Stomach (tissue), 8 donors: ENCODE measurements at regions not wholly inside any gene's neighbourhood (a gene's known extent, or its start where the extent isn't known, plus 50 kb on each side); places are given as distances from the start of the nearest gene placed in this dataset.

Source experiments
- DNase-seq, 2 donors: peaks; one replicate each; pipeline versions ENCODE4 v3.0.0 to v3.0.0-alpha.2; 2013 to 2019
- H3K27ac ChIP-seq, 5 donors: fragments of 200-600 bp in 4 of 5; sonication (generic) in 4 of 5; one replicate each; pipeline ENCODE4 v1.5.1; 2013 to 2019; ENCODE audit warnings: mild to moderate bottlenecking in 1 of 5, moderate library complexity in 1 of 5
- H3K27me3 ChIP-seq, 3 donors: fragments of 200-600 bp; sonication (generic); one replicate each; pipeline ENCODE4 v1.5.1; 2017 to 2019; ENCODE audit warnings: mixed run types in 1 of 3
- H3K36me3 ChIP-seq, 4 donors: fragments of 200-600 bp; sonication (generic); 1 replicate in 3 of 4; 2 replicates in 1 of 4; pipeline ENCODE4 v1.5.1; 2016 to 2019
- H3K4me1 ChIP-seq, 4 donors: fragments of 200-600 bp; sonication (generic); one replicate each; pipeline ENCODE4 v1.5.1; 2016 to 2019
- H3K4me3 ChIP-seq, 4 donors: fragments of 200-600 bp; sonication (generic) in 3 of 4; one replicate each; pipeline ENCODE4 v1.5.1; 2016 to 2019; ENCODE audit warnings: mild to moderate bottlenecking in 1 of 4
- H3K9me3 ChIP-seq, 4 donors: fragments of 200-600 bp; sonication (generic); one replicate each; pipeline ENCODE4 v1.5.1; 2016 to 2019
- CTCF ChIP-seq, 7 experiments: fragments of 450-650 bp in 4 of 7; fragments of 200-600 bp in 3 of 7; sonication (generic) in 3 of 7; IDR thresholded peaks; one replicate each; pipeline ENCODE4 v1.5.1; 2016 to 2019; ENCODE audit warnings: antibody characterized with exemption in 7 of 7, control low read depth in 2 of 7, mild to moderate bottlenecking in 1 of 7
- EP300 ChIP-seq: sonication (generic); formaldehyde crosslinking; IDR thresholded peaks from one replicate; pipeline ENCODE4 v1.6.1; 2017; ENCODE audit warnings: antibody characterized with exemption
- POLR2A ChIP-seq, 4 donors: fragments of 450-650 bp; IDR thresholded peaks; one replicate each; pipeline ENCODE4 v1.6.1; 2016; ENCODE audit warnings: antibody characterized with exemption in 4 of 4, control low read depth in 2 of 4, mild to moderate bottlenecking in 1 of 4, moderate library complexity in 1 of 4
- POLR2AphosphoS5 ChIP-seq, 3 donors: sonication (generic); formaldehyde crosslinking; IDR thresholded peaks; one replicate each; pipeline ENCODE4 v1.6.1; 2016; ENCODE audit warnings: antibody characterized with exemption in 3 of 3
- WGBS, 5 donors: extraction: QIAGEN DNeasy Blood & Tissue Kit in 3 of 5; methylation state at CpG; one replicate each; pipeline versions ENCODE4 v1.1.5 to v1.1.7; 2013 to 2018; 5-methylcytosine and 5-hydroxymethylcytosine counted together
- intact Hi-C: fragments of 100-400 bp; cut with DNase I; formaldehyde crosslinking; loops from one replicate; pipeline ENCODE4 v1.15.1; 2023; ENCODE audit warnings: low total_unique reads
- donor health status: healthy with polysubstance abuse.
- donor health status: Bipolar disorder and iron deficiency.
- donor health status: healthy.

GRCh38 chrX:138954976-138955375, 243.5 kb upstream of the FGF13 start:
- H3K27me3 ChIP-seq: no peaks in the 10 kb centered on the region

GRCh38 chrX:138946926-138947325, 235.4 kb upstream of the FGF13 start:
- intact Hi-C loops: no loop called here
- Histone ChIP-seq H3K27ac (no peak overlapping the region), H3K27me3 (no peaks in the 10 kb centered on the region), H3K36me3 (no peaks in the 10 kb centered on the region), H3K9me3 (no peaks in the 10 kb centered on the region), H3K4me3 (no peak overlapping the region), H3K4me1 (no peaks in the 10 kb centered on the region)
- TF ChIP-seq POLR2A (IDR thresholded peaks at IDR 0.05): no peak
- TF ChIP-seq CTCF (IDR thresholded peaks at IDR 0.05): no peak
- no peak for TF ChIP-seq POLR2AphosphoS5 (IDR thresholded peaks at IDR 0.05)
- no peak for TF ChIP-seq EP300
- no peak for DNase-seq
- WGBS, 5 donors: 45 to 67% (median 54%) methylated on average over 3 of the region's 3 CpGs

More at GRCh38 chrX:138954976-138955375, 243.5 kb upstream of the FGF13 start:
- DNase-seq: no peak
- H3K4me3 ChIP-seq: no peak overlapping the region
- WGBS, 5 donors: 54 to 79% (median 70%) methylated on average over 4 to 5 of the region's 5 CpGs
- H3K27ac ChIP-seq: no peak overlapping the region
- TF ChIP-seq CTCF (IDR thresholded peaks at IDR 0.05): no peak
- no peak for TF ChIP-seq POLR2A (IDR thresholded peaks at IDR 0.05)
- TF ChIP-seq EP300: no peak
- TF ChIP-seq POLR2AphosphoS5 (IDR thresholded peaks at IDR 0.05): no peak
- no peaks in the 10 kb centered on the region for H3K36me3 ChIP-seq
- intact Hi-C loops: no loop called here
- no peaks in the 10 kb centered on the region for H3K9me3 ChIP-seq
- no peaks in the 10 kb centered on the region for H3K4me1 ChIP-seq

- DNase-seq: no peak
- Histone ChIP-seq H3K9me3 (no peaks in the 10 kb centered on the region), H3K4me3 (no peak overlapping the region), H3K27me3 (no peaks in the 10 kb centered on the region), H3K36me3 (no peaks in the 10 kb centered on the region), H3K27ac (no peak overlapping the region), H3K4me1 (no peaks in the 10 kb centered on the region)
- TF ChIP-seq CTCF (IDR thresholded peaks at IDR 0.05): no peak
- no peak for TF ChIP-seq EP300
- TF ChIP-seq POLR2A (IDR thresholded peaks at IDR 0.05): no peak
- TF ChIP-seq POLR2AphosphoS5 (IDR thresholded peaks at IDR 0.05): no peak
- intact Hi-C loops: no loop called here
- 77 to 89% (median 81%) methylated on average over 6 of the region's 6 CpGs for WGBS, 5 donors
Observed at GRCh38 chrX:138945219-138945618, 233.7 kb upstream of the FGF13 start.

- TF ChIP-seq CTCF (IDR thresholded peaks at IDR 0.05) (no peak), POLR2AphosphoS5 (IDR thresholded peaks at IDR 0.05) (no peak), POLR2A (IDR thresholded peaks at IDR 0.05) (no peak), EP300 (no peak)
- Histone ChIP-seq H3K27me3 (no peaks in the 10 kb centered on the region), H3K36me3 (no peaks in the 10 kb centered on the region), H3K4me1 (no peaks in the 10 kb centered on the region), H3K4me3 (no peak overlapping the region), H3K9me3 (no peaks in the 10 kb centered on the region), H3K27ac (no peak overlapping the region)
- no peak for DNase-seq
- intact Hi-C loops: no loop called here
Observed at GRCh38 chrX:138939038-138939437, 227.5 kb upstream of the FGF13 start.
